Astrocyte (in vitro differentiated cells and primary cell): ENCODE measurements at regions not wholly inside any gene's neighbourhood (a gene's known extent, or its start where the extent isn't known, plus 50 kb on each side); places are given as distances from the start of the nearest gene placed in this dataset.

Experiments
- CTCF ChIP-seq: IDR thresholded peaks from 2 replicates; pipeline ENCODE4 v1.5.1; 2011; ENCODE audit warnings: low read depth, mild to moderate bottlenecking, inconsistent platforms, low read length, moderate library complexity; ENCODE audit not compliant: insufficient read depth
- EZH2 ChIP-seq: IDR thresholded peaks from 2 replicates; pipeline ENCODE4 v1.6.1; 2012; ENCODE audit warnings: mild to moderate bottlenecking, low read length, inconsistent platforms; ENCODE audit not compliant: insufficient read depth

GRCh38 chr17:31745964-31746600 is 113.0 kb downstream of the COPRS start:
- TF ChIP-seq CTCF (no peak), EZH2 (no peak)
